Ovary (tissue), 7 donors: ENCODE measurements at regions not wholly inside any gene's neighbourhood (a gene's known extent, or its start where the extent isn't known, plus 50 kb on each side); places are given as distances from the start of the nearest gene placed in this dataset.

ENCODE experiments used
- DNase-seq, 5 donors: peaks; one replicate each; pipeline ENCODE4 v3.0.0-alpha.2; 2019 to 2020
- H3K27ac ChIP-seq, 2 donors: fragments of 200-600 bp; one replicate each; pipeline versions ENCODE4 v1.5.1 to v1.8.0; 2019 to 2022
- H3K27me3 ChIP-seq: fragments of 200-600 bp; one replicate; pipeline ENCODE4 v1.8.0; 2022
- H3K36me3 ChIP-seq: fragments of 200-600 bp; sonication (generic); one replicate; pipeline ENCODE4 v1.5.1; 2019
- H3K4me1 ChIP-seq: one replicate; pipeline ENCODE4 v1.8.1; 2013; ENCODE audit warnings: mild to moderate bottlenecking, moderate library complexity; ENCODE audit not compliant: insufficient read depth
- H3K4me3 ChIP-seq: fragments of 200-600 bp; sonication (generic); one replicate; pipeline ENCODE4 v1.5.1; 2017
- H3K9me3 ChIP-seq, 2 donors: fragments of 200-600 bp in 1 of 2; sonication (generic) in 1 of 2; one replicate each; pipeline versions ENCODE4 v1.5.1 to v1.8.1; 2013 to 2019; ENCODE audit warnings: mild to moderate bottlenecking in 1 of 2, moderate library complexity in 1 of 2
- CTCF ChIP-seq, 3 donors: fragments of 450-650 bp in 2 of 3; fragments of 200-600 bp in 1 of 3; IDR thresholded peaks; one replicate each; pipeline versions ENCODE4 v1.5.1 to v1.8.0; 2016 to 2022; ENCODE audit warnings: antibody characterized with exemption in 3 of 3, mild to moderate bottlenecking in 1 of 3
- EP300 ChIP-seq: sonication (generic); formaldehyde crosslinking; IDR thresholded peaks from one replicate; pipeline ENCODE4 v1.6.1; 2017; ENCODE audit warnings: antibody characterized with exemption
- POLR2A ChIP-seq: fragments of 450-650 bp; IDR thresholded peaks from one replicate; pipeline ENCODE4 v1.6.1; 2017; ENCODE audit warnings: antibody characterized with exemption, mild to moderate bottlenecking, moderate library complexity
- WGBS, 3 donors: extraction: QIAGEN DNeasy Blood & Tissue Kit in 1 of 3; methylation state at CpG; one replicate each; pipeline versions ENCODE4 v1.1.5 to v1.1.7; 2013 to 2017; 5-methylcytosine and 5-hydroxymethylcytosine counted together
- intact Hi-C, 4 donors: fragments of 100-400 bp; cut with DNase I; formaldehyde crosslinking; loops; one replicate each; pipeline versions ENCODE4 v1.11.0 to v1.15.1; 2022 to 2023
- donor health status: DM: no; HTN: no; CAD: no; lungs with moderate emphysema.
- donor health status: DM: no; HTN: no; CAD: no.
- donor health status: Bipolar disorder and iron deficiency.
- donor health status: DM: no; HTN: no; CAD: no.
- donor health status: DM: yes; HTN: yes; CAD: no.

GRCh38 chr13:111926501-111927180 lies 140.3 kb upstream of the SOX1 start:
- Histone ChIP-seq H3K27me3 (no peaks in the 10 kb centered on the region), H3K9me3 (no peaks in the 10 kb centered on the region), H3K27ac (no peak overlapping the region), H3K4me3 (no peak overlapping the region), H3K36me3 (no peaks in the 10 kb centered on the region), H3K4me1 (no peaks in the 10 kb centered on the region)
- no peak for TF ChIP-seq CTCF (IDR thresholded peaks at IDR 0.05)
- no peak for TF ChIP-seq EP300
- TF ChIP-seq POLR2A, result no peak
- 80 to 86% (median 84%) methylated on average over 15 of the region's 15 CpGs for WGBS, 3 donors
- intact Hi-C loops, result no loop called here
- DNase-seq, result peak in 1 of 5 donors; percentile 8

- H3K4me1 ChIP-seq, result no peaks in the 10 kb centered on the region
- H3K27ac ChIP-seq, result no peak overlapping the region
- intact Hi-C loops, result no loop called here
- no peak overlapping the region for H3K4me3 ChIP-seq
- no peaks in the 10 kb centered on the region for H3K27me3 ChIP-seq
- no peaks in the 10 kb centered on the region for H3K9me3 ChIP-seq
- 86% methylated on average over 12 of the region's 12 CpGs for WGBS, 3 donors
- H3K36me3 ChIP-seq, result no peaks in the 10 kb centered on the region
- DNase-seq, result peak in 1 of 5 donors; percentile 3
- TF ChIP-seq EP300 (no peak), POLR2A (no peak), CTCF (IDR thresholded peaks at IDR 0.05) (no peak)
Measured at GRCh38 chr13:111927181-111927540, 139.8 kb upstream of the SOX1 start.

- Histone ChIP-seq H3K36me3 (no peaks in the 10 kb centered on the region), H3K9me3 (no peaks in the 10 kb centered on the region), H3K27me3 (no peaks in the 10 kb centered on the region), H3K4me1 (no peaks in the 10 kb centered on the region), H3K27ac (no peak overlapping the region), H3K4me3 (no peak overlapping the region)
- DNase-seq, result peak in 1 of 5 donors; percentile 13
- no peak for TF ChIP-seq CTCF (IDR thresholded peaks at IDR 0.05)
- TF ChIP-seq EP300, result no peak
- no peak for TF ChIP-seq POLR2A
- WGBS, 3 donors, result 64 to 76% (median 71%) methylated on average over 8 of the region's 8 CpGs
- intact Hi-C loops, result no loop called here
Measured at GRCh38 chr13:111929036-111929616, 137.8 kb upstream of the SOX1 start.

GRCh38 chr13:111936267-111936925 lies 130.6 kb upstream of the SOX1 start:
- H3K27ac ChIP-seq, result no peak overlapping the region
- H3K27me3 ChIP-seq, result no peaks in the 10 kb centered on the region
- H3K36me3 ChIP-seq, result no peaks in the 10 kb centered on the region
- no peaks in the 10 kb centered on the region for H3K4me1 ChIP-seq
- no peaks in the 10 kb centered on the region for H3K9me3 ChIP-seq
- 76 to 79% (median 78%) methylated on average over 3 of the region's 3 CpGs for WGBS, 3 donors
- TF ChIP-seq CTCF (IDR thresholded peaks at IDR 0.05), result no peak
- TF ChIP-seq POLR2A, result no peak
- no peak for TF ChIP-seq EP300
- peak in 1 of 5 donors; percentile 7 for DNase-seq
- intact Hi-C loops, result no loop called here
- no peak overlapping the region for H3K4me3 ChIP-seq
